Fibroblast of lung (primary cell): ENCODE measurements at regions not wholly inside any gene's neighbourhood (a gene's known extent, or its start where the extent isn't known, plus 50 kb on each side); places are given as distances from the start of the nearest gene placed in this dataset.
A peak's percentile ranks its signal among the peaks of the same experiment; 100 is the strongest.
"Not testable (repeated sequence)": the region's sequence is repeated elsewhere in the genome, so short reads cannot be mapped to it uniquely, and the experiment has no call there.

Source experiments
- DNase-seq, 2 donors: peaks; one replicate each; pipeline versions ENCODE4 v3.0.0 to v3.0.0-alpha.2; 2010; ENCODE audit warnings: low read depth in 2 of 2
- H2AFZ ChIP-seq: 2 replicates; pipeline ENCODE4 v1.5.1; 2012; ENCODE audit warnings: low read length, control low read depth, inconsistent platforms
- H3K27ac ChIP-seq: 2 replicates; pipeline ENCODE4 v1.5.1; 2011; ENCODE audit warnings: low read length, control low read depth; ENCODE audit not compliant: insufficient read depth
- H3K27me3 ChIP-seq: 2 replicates; pipeline ENCODE4 v1.5.1; 2011; ENCODE audit warnings: mild to moderate bottlenecking, low read length; ENCODE audit not compliant: control insufficient read depth, insufficient read depth
- H3K36me3 ChIP-seq: 2 replicates; pipeline ENCODE4 v1.5.1; 2011; ENCODE audit warnings: low read length; ENCODE audit not compliant: control insufficient read depth, insufficient read depth
- H3K4me1 ChIP-seq: 2 replicates; pipeline ENCODE4 v1.5.1; 2011; ENCODE audit warnings: low read length; ENCODE audit not compliant: control insufficient read depth, insufficient read depth; ENCODE audit errors: extremely low read depth
- H3K4me2 ChIP-seq: 2 replicates; pipeline ENCODE4 v1.5.1; 2011; ENCODE audit warnings: low read length, control low read depth; ENCODE audit not compliant: insufficient read depth; ENCODE audit errors: extremely low read depth
- H3K4me3 ChIP-seq, 4 experiments: fragments of 200-600 bp in 1 of 4; sonication (generic) in 1 of 4; replicated peaks in 1 of 4; 2 replicates each; pipeline ENCODE4 v1.5.1; 2011 to 2016; ENCODE audit warnings: low read length in 4 of 4, low read depth in 3 of 4, mild to moderate bottlenecking in 3 of 4, control low read depth in 2 of 4, inconsistent platforms in 1 of 4, mixed read lengths in 1 of 4; ENCODE audit not compliant: insufficient read depth in 1 of 4; ENCODE audit errors: control extremely low read depth in 1 of 4
- H3K79me2 ChIP-seq: 2 replicates; pipeline ENCODE4 v1.5.1; 2012; ENCODE audit warnings: mild to moderate bottlenecking, low read length, inconsistent platforms; ENCODE audit not compliant: control insufficient read depth, insufficient read depth
- H3K9ac ChIP-seq: 2 replicates; pipeline ENCODE4 v1.5.1; 2011; ENCODE audit warnings: mild to moderate bottlenecking, low read length, control low read depth; ENCODE audit not compliant: insufficient read depth
- H3K9me3 ChIP-seq: 2 replicates; pipeline ENCODE4 v1.5.1; 2012; ENCODE audit warnings: low read depth, low read length; ENCODE audit not compliant: control insufficient read depth, insufficient read depth
- H4K20me1 ChIP-seq: 2 replicates; pipeline ENCODE4 v1.5.1; 2011; ENCODE audit warnings: low read length; ENCODE audit not compliant: control insufficient read depth, insufficient read depth; ENCODE audit errors: extremely low read depth
- CTCF ChIP-seq, 2 donors: IDR thresholded peaks in 1 of 2; conservative IDR thresholded peaks in 1 of 2; 1 replicate in 1 of 2; 2 replicates in 1 of 2; pipeline ENCODE4 v1.5.1; 2011 to 2012; ENCODE audit warnings: low read length in 2 of 2, control low read depth in 1 of 2, inconsistent platforms in 1 of 2, low read depth in 1 of 2, mild to moderate bottlenecking in 1 of 2
- EZH2 ChIP-seq: IDR thresholded peaks from 2 replicates; pipeline ENCODE4 v1.5.1; 2012; ENCODE audit warnings: low read length, control low read depth, mild to moderate bottlenecking; ENCODE audit errors: missing control alignments

GRCh38 chr3:35137612-35138011 is 501.7 kb upstream of the ARPP21 start:
- DNase-seq = no peak
- Histone ChIP-seq H3K9ac (no peak overlapping the region), H3K4me3 (no peak overlapping the region), H3K4me1 (no peaks in the 10 kb centered on the region), H3K79me2 (no peaks in the 10 kb centered on the region), H3K4me2 (no peak overlapping the region), H3K9me3 (no peaks in the 10 kb centered on the region), H4K20me1 (no peaks in the 10 kb centered on the region), H3K27me3 (no peaks in the 10 kb centered on the region), H3K36me3 (no peaks in the 10 kb centered on the region), H3K27ac (no peak overlapping the region), H2AFZ (no peak overlapping the region)
- TF ChIP-seq EZH2 (no peak), CTCF (conservative IDR thresholded peaks at IDR 0.05 in 1 of 2, IDR thresholded peaks at IDR 0.05 in 1 of 2; ENCODE audit: low read depth in 1 of 2, low read length in 2 of 2) (no peak)

- DNase-seq = peak in 1 of 2 donors; percentile 7
- Histone ChIP-seq H3K79me2 (no peaks in the 10 kb centered on the region), H3K9ac (no peak overlapping the region), H3K9me3 (no peaks in the 10 kb centered on the region), H3K27ac (no peak overlapping the region), H3K36me3 (no peaks in the 10 kb centered on the region), H3K4me2 (no peak overlapping the region), H3K4me1 (no peaks in the 10 kb centered on the region), H3K27me3 (no peaks in the 10 kb centered on the region), H3K4me3 (no peak overlapping the region), H4K20me1 (no peaks in the 10 kb centered on the region), H2AFZ (no peak overlapping the region)
- TF ChIP-seq CTCF (conservative IDR thresholded peaks at IDR 0.05 in 1 of 2, IDR thresholded peaks at IDR 0.05 in 1 of 2; ENCODE audit: low read depth in 1 of 2, low read length in 2 of 2) = no peak
- no peak for TF ChIP-seq EZH2
Observed at GRCh38 chr3:35141406-35141805, 497.9 kb upstream of the ARPP21 start.

- H4K20me1 ChIP-seq = no peaks in the 10 kb centered on the region
- no peak overlapping the region for H3K27ac ChIP-seq
- no peaks in the 10 kb centered on the region for H3K36me3 ChIP-seq
- no peak for TF ChIP-seq CTCF (conservative IDR thresholded peaks at IDR 0.05 in 1 of 2, IDR thresholded peaks at IDR 0.05 in 1 of 2; ENCODE audit: low read depth in 1 of 2, low read length in 2 of 2)
- TF ChIP-seq EZH2 = no peak
- H3K27me3 ChIP-seq = no peaks in the 10 kb centered on the region
- no peak overlapping the region for H3K9ac ChIP-seq
- H3K4me1 ChIP-seq = no peaks in the 10 kb centered on the region
- H3K79me2 ChIP-seq = no peaks in the 10 kb centered on the region
- H2AFZ ChIP-seq = no peak overlapping the region
- no peak for DNase-seq
- no peak overlapping the region for H3K4me2 ChIP-seq
- H3K9me3 ChIP-seq = no peaks in the 10 kb centered on the region
- H3K4me3 ChIP-seq = no peak overlapping the region
Observed at GRCh38 chr3:35144011-35144410, 495.3 kb upstream of the ARPP21 start.

- H3K79me2 ChIP-seq, H3K9ac ChIP-seq, H2AFZ ChIP-seq, H3K4me1 ChIP-seq, H3K9me3 ChIP-seq, DNase-seq, H3K27ac ChIP-seq, H3K4me3 ChIP-seq, H3K36me3 ChIP-seq, H3K27me3 ChIP-seq, H4K20me1 ChIP-seq, H3K4me2 ChIP-seq: not testable (repeated sequence)
Observed at GRCh38 chr3:35146256-35147035, 492.9 kb upstream of the ARPP21 start.
